Smooth muscle cell (in vitro differentiated cells): ENCODE measurements at regions not wholly inside any gene's neighbourhood (a gene's known extent, or its start where the extent isn't known, plus 50 kb on each side); places are given as distances from the start of the nearest gene placed in this dataset.

Source experiments
- DNase-seq: peaks from one replicate; lab custom pipeline; 2025; ENCODE audit not compliant: unreplicated experiment; lab: John Stamatoyannopoulos, UW
- H2AFZ ChIP-seq: fragments of 200-600 bp; sonication (generic); 2 replicates; pipeline ENCODE4 v1.6.0; 2016; ENCODE audit warnings: antibody characterized with exemption, low read depth, mild to moderate bottlenecking
- H3F3A ChIP-seq: fragments of 200-600 bp; sonication (generic); 2 replicates; pipeline ENCODE4 v1.6.0; 2017; ENCODE audit warnings: antibody characterized with exemption, low read depth
- H3K27ac ChIP-seq: fragments of 200-600 bp; sonication (generic); 2 replicates; pipeline ENCODE4 v1.5.1; 2016; ENCODE audit warnings: low read depth, mild to moderate bottlenecking
- H3K27me3 ChIP-seq: fragments of 200-600 bp; sonication (generic); 2 replicates; pipeline ENCODE4 v1.6.1; 2016; ENCODE audit warnings: low read depth, mild to moderate bottlenecking
- H3K36me3 ChIP-seq: fragments of 200-600 bp; sonication (generic); 2 replicates; pipeline ENCODE4 v1.5.1; 2016; ENCODE audit warnings: low read depth
- H3K4me1 ChIP-seq: fragments of 200-600 bp; sonication (generic); 2 replicates; pipeline ENCODE4 v1.5.1; 2016; ENCODE audit warnings: low read depth
- H3K4me2 ChIP-seq: fragments of 200-600 bp; sonication (generic); 2 replicates; pipeline ENCODE4 v1.6.0; 2016; ENCODE audit warnings: mild to moderate bottlenecking
- H3K4me3 ChIP-seq: fragments of 200-600 bp; sonication (generic); 2 replicates; pipeline ENCODE4 v1.5.1; 2016; ENCODE audit warnings: mild to moderate bottlenecking
- H3K79me2 ChIP-seq: fragments of 200-600 bp; sonication (generic); 2 replicates; pipeline ENCODE4 v1.6.0; 2016; ENCODE audit warnings: low read depth, mild to moderate bottlenecking
- H3K9ac ChIP-seq: fragments of 200-600 bp; sonication (generic); 2 replicates; pipeline ENCODE4 v1.6.0; 2016; ENCODE audit warnings: low read depth
- H3K9me3 ChIP-seq: fragments of 200-600 bp; sonication (generic); replicated peaks from 2 replicates; pipeline ENCODE4 v1.5.1; 2016; ENCODE audit warnings: low read depth
- H4K20me1 ChIP-seq: fragments of 200-600 bp; sonication (generic); 2 replicates; pipeline ENCODE4 v1.6.0; 2016; ENCODE audit warnings: low read depth
- WGBS: methylation state at CpG from one replicate; pipeline ENCODE4 v1.1.7; 2016; ENCODE audit warnings: low lambda C conversion rate; 5-methylcytosine and 5-hydroxymethylcytosine counted together
- TF ChIP-seq, protein P1 (sequence below): fragments of 200-600 bp; sonication (generic); IDR thresholded peaks from 2 replicates; pipeline ENCODE4 v1.5.1; 2017; ENCODE audit warnings: borderline replicate concordance, mild to moderate bottlenecking, antibody characterized with exemption; ENCODE audit not compliant: insufficient read depth, poor library complexity, severe bottlenecking

DNA sequence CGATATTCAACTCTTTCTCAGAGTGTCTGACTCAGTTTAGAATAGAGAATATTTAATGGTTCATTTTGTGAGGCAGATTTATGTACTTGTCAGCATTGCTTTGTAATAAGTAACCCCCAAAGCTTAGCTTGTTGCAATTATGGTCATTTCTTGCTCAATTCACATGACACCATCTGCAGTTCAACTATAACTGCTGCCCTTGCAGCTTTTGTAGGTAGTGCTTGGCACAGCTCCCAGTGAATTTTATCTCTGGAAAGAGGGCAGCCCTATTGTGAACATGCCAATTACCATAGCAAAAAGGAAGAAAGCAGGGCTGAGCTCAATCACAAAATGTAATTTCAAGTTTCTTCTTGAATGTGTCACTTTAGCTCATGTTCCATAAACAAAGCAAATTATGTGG lies 1587.7 kb upstream of the ACO1 start:
- Histone ChIP-seq H3K27ac (no peak overlapping the region), H3K79me2 (no peaks in the 10 kb centered on the region), H3K4me1 (no peaks in the 10 kb centered on the region), H2AFZ (no peak overlapping the region), H3K27me3 (no peaks in the 10 kb centered on the region), H3K9ac (no peak overlapping the region), H3K4me2 (no peak overlapping the region), H3K4me3 (no peak overlapping the region), H4K20me1 (no peaks in the 10 kb centered on the region), H3K36me3 (no peaks in the 10 kb centered on the region), H3F3A (no peaks in the 10 kb centered on the region), H3K9me3 (no peaks in the 10 kb centered on the region)
- DNase-seq, result no peak
- WGBS, result 80% methylated on average over 1 of the region's 1 CpG
- TF ChIP-seq, protein P1, sequence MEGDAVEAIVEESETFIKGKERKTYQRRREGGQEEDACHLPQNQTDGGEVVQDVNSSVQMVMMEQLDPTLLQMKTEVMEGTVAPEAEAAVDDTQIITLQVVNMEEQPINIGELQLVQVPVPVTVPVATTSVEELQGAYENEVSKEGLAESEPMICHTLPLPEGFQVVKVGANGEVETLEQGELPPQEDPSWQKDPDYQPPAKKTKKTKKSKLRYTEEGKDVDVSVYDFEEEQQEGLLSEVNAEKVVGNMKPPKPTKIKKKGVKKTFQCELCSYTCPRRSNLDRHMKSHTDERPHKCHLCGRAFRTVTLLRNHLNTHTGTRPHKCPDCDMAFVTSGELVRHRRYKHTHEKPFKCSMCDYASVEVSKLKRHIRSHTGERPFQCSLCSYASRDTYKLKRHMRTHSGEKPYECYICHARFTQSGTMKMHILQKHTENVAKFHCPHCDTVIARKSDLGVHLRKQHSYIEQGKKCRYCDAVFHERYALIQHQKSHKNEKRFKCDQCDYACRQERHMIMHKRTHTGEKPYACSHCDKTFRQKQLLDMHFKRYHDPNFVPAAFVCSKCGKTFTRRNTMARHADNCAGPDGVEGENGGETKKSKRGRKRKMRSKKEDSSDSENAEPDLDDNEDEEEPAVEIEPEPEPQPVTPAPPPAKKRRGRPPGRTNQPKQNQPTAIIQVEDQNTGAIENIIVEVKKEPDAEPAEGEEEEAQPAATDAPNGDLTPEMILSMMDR, result no peak

DNA sequence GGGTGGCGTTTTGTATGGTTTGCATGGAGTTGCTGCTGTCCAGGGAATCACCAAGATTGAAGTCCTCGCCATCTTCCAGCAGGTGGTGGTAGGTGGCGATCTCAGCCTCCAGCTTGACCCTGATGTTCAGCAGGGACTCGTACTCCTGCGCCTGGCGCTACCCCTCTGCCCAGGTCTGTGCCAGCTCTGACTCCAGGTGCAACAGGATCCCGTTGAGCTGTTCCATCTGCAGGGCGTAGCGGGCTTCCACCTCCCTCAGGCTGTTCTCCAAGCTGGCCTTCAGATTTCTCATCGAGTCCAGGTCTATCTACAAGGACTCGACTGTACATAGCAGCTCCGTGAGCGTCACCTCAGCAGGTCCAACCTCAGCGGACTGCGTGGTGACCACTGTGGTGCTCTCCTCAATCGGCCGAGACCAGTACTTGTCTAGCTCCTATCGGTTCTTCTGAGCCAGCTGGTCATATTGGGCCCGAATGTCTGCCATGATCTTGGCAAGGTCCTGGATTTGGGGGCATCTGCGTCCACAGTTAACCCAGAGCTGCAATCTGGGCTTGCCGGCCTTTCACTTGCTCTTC lies 1584.8 kb upstream of the ACO1 start:
- H3F3A ChIP-seq, result no peaks in the 10 kb centered on the region
- no peak overlapping the region for H3K27ac ChIP-seq
- H3K36me3 ChIP-seq, result no peaks in the 10 kb centered on the region
- TF ChIP-seq, protein P1, result no peak
- H3K9me3 ChIP-seq, result no peaks in the 10 kb centered on the region
- H4K20me1 ChIP-seq, result no peaks in the 10 kb centered on the region
- no peak overlapping the region for H3K4me2 ChIP-seq
- H3K79me2 ChIP-seq, result no peaks in the 10 kb centered on the region
- H2AFZ ChIP-seq, result no peak overlapping the region
- no peak for DNase-seq
- no peak overlapping the region for H3K4me3 ChIP-seq
- no peaks in the 10 kb centered on the region for H3K4me1 ChIP-seq
- H3K9ac ChIP-seq, result no peak overlapping the region
- H3K27me3 ChIP-seq, result no peaks in the 10 kb centered on the region
- WGBS, result 96% methylated on average over 21 of the region's 21 CpGs

DNA sequence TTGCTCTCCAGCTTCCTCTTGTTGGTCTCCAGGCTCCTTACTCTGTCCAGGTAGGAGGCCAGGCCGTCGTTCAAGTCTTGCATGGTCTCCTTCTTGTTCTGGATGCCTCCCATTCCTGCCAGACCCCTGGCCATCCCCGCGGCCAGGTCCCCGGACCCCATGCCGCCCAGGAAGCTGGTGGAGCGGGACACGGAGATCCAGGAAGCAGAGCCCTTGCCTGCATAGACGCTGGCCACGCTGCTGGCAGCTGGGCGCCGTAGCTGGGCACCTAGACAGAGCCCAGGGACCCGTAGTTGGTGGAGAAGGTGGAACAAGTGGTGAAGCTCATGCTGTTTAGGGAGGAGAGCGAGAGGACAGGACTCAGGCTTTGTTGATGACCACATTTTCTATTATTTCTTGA lies 1584.0 kb upstream of the ACO1 start:
- no peaks in the 10 kb centered on the region for H3K4me1 ChIP-seq
- WGBS, result 93% methylated on average over 14 of the region's 14 CpGs
- no peak for DNase-seq

DNA sequence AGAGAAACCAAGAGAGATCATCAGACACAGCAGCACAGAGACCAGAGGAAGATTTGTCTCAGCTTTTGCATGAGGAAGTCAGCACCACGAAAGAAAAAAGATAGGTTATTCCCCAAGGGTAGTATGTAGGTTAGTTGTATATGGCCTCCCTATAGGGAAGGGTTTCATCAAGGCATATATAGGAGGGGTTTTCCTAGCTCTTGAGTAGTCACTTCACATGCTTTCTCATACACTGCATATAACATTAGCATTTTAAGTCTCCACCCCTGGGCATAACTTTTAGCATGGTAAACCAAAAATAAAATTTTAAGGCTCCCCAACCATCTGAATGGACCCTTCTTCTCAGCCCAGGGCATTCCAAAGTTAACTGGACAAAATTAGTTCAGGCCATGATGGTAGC lies 1571.6 kb upstream of the ACO1 start:
- Histone ChIP-seq H3K4me2 (no peak overlapping the region), H3K36me3 (no peaks in the 10 kb centered on the region), H3K9ac (no peak overlapping the region), H4K20me1 (no peaks in the 10 kb centered on the region), H3F3A (no peaks in the 10 kb centered on the region), H3K27ac (no peak overlapping the region), H3K79me2 (no peaks in the 10 kb centered on the region), H2AFZ (no peak overlapping the region), H3K4me3 (no peak overlapping the region), H3K9me3 (no peaks in the 10 kb centered on the region), H3K27me3 (no peaks in the 10 kb centered on the region), H3K4me1 (peaks cover 4% of the 10 kb centered on the region)
- no peak for DNase-seq
- TF ChIP-seq, protein P1, result no peak
- WGBS, result 93% methylated on average over 1 of the region's 1 CpG

More for the DNA sequence above, 1584.0 kb upstream of the ACO1 start:
- no peak overlapping the region for H3K9ac ChIP-seq
- H3K9me3 ChIP-seq, result no peaks in the 10 kb centered on the region
- no peaks in the 10 kb centered on the region for H3K36me3 ChIP-seq
- H3K27ac ChIP-seq, result no peak overlapping the region
- H3K4me2 ChIP-seq, result no peak overlapping the region
- H3K4me3 ChIP-seq, result no peak overlapping the region
- TF ChIP-seq, protein P1, result no peak
- no peaks in the 10 kb centered on the region for H3K27me3 ChIP-seq
- H3F3A ChIP-seq, result no peaks in the 10 kb centered on the region
- H4K20me1 ChIP-seq, result no peaks in the 10 kb centered on the region
- no peak overlapping the region for H2AFZ ChIP-seq
- no peaks in the 10 kb centered on the region for H3K79me2 ChIP-seq
